SK-MEL-5 (cell line): ENCODE measurements at regions not wholly inside any gene's neighbourhood (a gene's known extent, or its start where the extent isn't known, plus 50 kb on each side); places are given as distances from the start of the nearest gene placed in this dataset.

Experiments used
- DNase-seq: peaks from one replicate; pipeline ENCODE4 v3.0.0-alpha.2; 2016; ENCODE audit warnings: low read depth, low spot score
- in situ Hi-C: cut with HindIII; loops from 2 replicates; pipeline ENCODE4 v1.10.0; 2016; ENCODE audit warnings: low sequenced_read_pairs, high pct_unique_total_duplicates, low pct_unique_long_range_greater_than_20kb
- small RNA-seq, 2 experiments: library from RNA; depleted of rRNA; stranded (forward); fragments of <200 nt; gene quantifications; one replicate each; pipeline ENCODE3, GENCODE V24; 2014

DNA sequence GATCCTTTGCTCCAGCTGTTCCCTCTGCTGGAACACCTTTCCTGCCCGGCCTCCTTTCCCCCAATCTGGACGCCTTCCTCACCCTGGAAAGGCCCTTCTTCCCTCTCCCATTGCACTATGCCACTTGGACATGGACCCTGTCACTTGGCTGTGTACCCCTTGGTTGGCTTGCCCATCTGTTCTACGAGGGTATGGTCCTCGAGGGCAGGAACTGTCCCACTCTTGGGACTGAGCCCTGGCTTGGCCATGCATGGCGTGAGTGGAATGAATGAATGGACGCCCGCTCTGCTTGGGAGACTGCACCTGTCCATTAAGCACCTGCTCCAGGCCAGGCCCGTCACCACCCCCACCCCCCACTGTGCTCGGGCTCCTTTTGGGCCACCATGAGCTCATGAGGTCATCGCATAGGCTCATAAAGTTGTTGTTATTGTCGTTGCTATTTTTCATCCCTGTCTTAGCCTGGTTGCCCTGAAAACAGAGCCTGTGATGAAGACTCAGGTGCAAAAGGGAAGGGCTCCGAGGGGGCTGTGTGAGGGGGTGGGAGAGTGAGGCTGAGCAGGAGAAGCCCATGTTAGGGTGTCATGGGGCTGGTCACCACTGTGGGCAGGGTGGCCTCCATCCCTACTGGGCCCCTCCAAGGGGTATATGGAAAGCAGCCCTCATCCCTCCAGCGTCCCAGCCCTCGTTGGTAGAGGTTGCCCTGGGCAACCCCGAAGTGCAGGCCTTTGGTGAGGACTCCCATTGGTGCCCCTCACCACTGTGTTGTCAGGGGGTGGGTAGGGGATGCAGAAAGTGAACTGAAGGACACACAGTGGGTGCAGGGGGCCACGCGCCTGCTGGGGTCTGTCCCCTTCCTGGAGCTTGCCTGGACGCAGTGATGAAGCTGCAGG, 57.2 kb upstream of the IER5L start:
- in situ Hi-C loops, result no loop called here
- no peak for DNase-seq

DNA sequence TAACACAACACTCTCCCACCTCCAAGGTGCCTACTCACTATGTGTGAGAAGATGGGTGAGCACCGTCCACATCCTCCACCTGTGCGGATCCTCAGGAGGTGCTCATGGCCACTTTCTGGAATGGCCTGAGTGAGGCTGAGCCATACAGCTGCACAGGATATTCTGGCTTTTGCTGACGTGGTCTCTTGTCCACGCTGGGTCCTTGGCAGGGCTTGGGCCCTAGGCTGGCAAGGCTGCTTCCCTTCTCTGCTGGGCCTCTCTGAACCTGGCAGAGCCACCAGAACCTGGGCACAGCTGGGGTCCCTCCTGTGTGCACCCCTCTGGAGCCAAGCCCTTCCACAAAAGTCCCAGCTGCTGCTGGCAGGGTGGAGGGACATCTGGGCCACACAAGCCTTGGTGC, 56.4 kb upstream of the IER5L start:
- no peak for DNase-seq
- in situ Hi-C loops, result no loop called here

DNA sequence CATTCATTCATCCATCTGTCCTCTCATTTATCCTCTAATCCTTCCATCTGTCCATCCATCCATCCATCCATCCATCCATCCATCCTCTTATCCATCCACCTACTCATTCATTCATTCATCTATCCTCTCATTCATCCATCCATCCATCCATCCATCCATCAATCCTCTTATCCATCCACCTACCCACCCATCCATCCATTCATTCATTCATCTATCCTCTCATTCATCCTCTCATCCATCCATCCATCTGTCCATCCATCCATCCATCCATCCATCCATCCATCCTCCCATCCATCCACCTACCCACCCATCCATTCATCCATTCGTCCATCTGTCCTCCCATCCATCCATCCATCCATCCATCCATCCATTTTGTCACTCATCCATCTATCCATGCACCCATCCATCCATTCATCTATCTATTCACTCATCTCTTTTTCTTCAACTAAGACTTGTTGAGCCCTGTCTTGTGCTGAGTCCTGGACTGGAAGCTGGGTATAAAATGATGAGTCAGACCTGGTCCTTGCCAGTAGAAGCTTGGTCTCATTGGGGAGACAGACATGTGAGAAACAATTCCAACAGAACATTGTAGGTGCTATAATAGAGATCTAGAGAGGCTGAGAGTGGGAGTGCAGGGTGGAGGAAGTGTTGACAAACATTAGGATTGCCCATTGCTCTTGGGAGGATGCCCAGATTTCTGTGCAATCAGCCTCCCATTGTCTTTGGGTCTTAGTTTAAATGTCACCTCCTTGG, 55.0 kb upstream of the IER5L start:
- no peak for DNase-seq
- in situ Hi-C loops, result no loop called here

DNA sequence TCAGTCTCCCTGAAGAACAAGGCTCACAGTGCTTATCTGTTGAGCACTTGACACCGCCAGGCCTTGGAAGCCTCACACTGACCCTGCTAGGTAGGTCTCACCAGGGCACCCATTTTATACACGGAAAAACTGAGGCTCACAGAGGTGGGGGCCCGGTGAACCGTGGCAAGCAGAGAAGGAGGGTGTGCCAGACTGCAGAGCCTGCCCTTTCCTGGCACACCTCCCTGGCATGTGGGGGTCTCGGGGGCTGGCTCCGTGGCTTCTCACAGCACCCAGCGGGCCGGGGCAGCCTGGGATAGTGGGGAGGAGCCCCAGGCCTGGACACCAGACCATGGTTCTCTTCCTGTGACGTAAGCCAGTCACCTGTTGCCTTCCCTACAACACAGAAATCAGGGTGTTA, 53.7 kb upstream of the IER5L start:
- DNase-seq, result no peak
- in situ Hi-C loops, result no loop called here

DNA sequence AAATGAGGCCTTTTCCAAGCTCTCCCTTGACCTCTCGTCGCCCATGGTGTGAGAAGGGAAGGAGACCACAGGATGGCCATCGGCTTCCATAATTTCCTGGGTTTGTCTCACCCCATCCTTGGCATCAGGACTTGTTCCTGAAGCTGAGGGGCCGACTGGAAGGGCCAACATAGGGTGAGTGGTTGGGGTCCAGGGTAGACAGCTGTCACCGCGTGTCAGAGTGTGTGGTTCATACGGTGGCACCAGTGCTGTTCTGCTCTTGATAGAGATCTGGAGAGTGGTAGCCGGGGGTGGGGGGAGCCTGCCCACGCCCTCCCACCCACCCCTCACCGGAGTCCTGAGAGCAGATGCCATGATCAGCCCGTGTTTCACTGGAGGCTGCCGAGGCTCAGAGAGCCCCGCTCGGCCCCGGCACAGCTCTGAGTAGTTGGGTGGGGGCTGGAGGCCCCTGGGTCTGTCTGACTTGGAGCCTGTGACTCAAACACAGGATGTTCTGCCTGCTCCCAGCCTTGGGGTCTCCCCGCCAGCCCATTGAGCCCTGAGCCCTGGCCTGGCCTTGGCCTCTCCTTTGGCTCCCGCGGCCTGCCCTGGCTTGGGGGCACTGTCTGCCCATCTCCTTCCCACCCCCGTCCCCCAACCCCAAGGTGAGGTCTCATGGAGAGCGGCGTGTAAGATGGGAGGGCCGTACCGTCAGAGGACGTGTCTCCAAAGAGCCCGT, 53.1 kb upstream of the IER5L start:
- in situ Hi-C loops, result no loop called here
- DNase-seq, result no peak

DNA sequence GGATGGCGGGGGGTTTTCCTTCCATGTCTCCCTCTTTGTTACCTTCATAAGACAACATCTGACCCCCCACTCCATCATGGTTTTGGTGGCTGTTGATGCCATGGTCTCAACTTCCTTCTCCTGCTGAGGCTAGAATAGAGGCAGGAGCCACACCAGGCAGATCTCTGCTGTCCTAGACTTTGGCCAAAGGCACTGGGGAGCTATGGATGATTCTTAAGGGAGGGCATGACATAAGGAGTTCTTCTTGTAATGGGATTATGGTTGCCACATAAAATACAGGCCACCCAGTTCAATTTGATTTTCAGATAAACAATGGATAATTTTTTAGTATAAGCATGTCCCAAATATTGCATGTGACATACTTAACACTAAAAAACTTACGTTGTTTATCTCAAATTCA, 52.2 kb upstream of the IER5L start:
- no peak for DNase-seq
- in situ Hi-C loops, result no loop called here

Small RNA genes lying in the stretch of these regions (small RNA-seq; reads per million reads assigned to genes)
- 0 reads per million in 2 experiments for gene AL353803.5
- gene RN7SL159P, result 0 reads per million in 2 experiments
